AG09309 (cell line): ENCODE measurements at regions not wholly inside any gene's neighbourhood (a gene's known extent, or its start where the extent isn't known, plus 50 kb on each side); places are given as distances from the start of the nearest gene placed in this dataset.

ENCODE experiments used
- DNase-seq: peaks from one replicate; pipeline ENCODE4 v3.0.0-alpha.2; 2010; ENCODE audit warnings: low read depth
- H3K4me3 ChIP-seq: 2 replicates; pipeline ENCODE4 v1.5.1; 2011; ENCODE audit warnings: mild to moderate bottlenecking, low read depth, low read length, moderate library complexity; ENCODE audit not compliant: control insufficient read depth
- CTCF ChIP-seq: IDR thresholded peaks from 2 replicates; pipeline ENCODE4 v1.5.1; 2011; ENCODE audit warnings: mild to moderate bottlenecking, low read depth, low read length, inconsistent platforms; ENCODE audit not compliant: insufficient read depth, control insufficient read depth; ENCODE audit errors: missing control alignments

GRCh38 chr5:103353581-103353980, 95.0 kb downstream of the MACIR start:
- no peak overlapping the region for H3K4me3 ChIP-seq
- no peak for DNase-seq
- no peak for TF ChIP-seq CTCF

GRCh38 chr5:103347716-103348423, 89.3 kb downstream of the MACIR start:
- DNase-seq, result no peak
- no peak overlapping the region for H3K4me3 ChIP-seq
- TF ChIP-seq CTCF, result no peak

GRCh38 chr5:103346162-103346748, 87.7 kb downstream of the MACIR start:
- H3K4me3 ChIP-seq, result no peak overlapping the region
- no peak for DNase-seq
- TF ChIP-seq CTCF, result no peak

GRCh38 chr5:103345461-103345860, 86.9 kb downstream of the MACIR start:
- H3K4me3 ChIP-seq, result no peak overlapping the region
- no peak for DNase-seq
- TF ChIP-seq CTCF, result no peak

- DNase-seq, result no peak
- no peak for TF ChIP-seq CTCF
- no peak overlapping the region for H3K4me3 ChIP-seq
Observed at GRCh38 chr5:103340717-103341388, 82.3 kb downstream of the MACIR start.

GRCh38 chr5:103340132-103340531, 81.6 kb downstream of the MACIR start:
- no peak overlapping the region for H3K4me3 ChIP-seq
- DNase-seq, result no peak
- TF ChIP-seq CTCF, result no peak
